ENCODE measurements at regions not wholly inside any gene's neighbourhood (a gene's known extent, or its start where the extent isn't known, plus 50 kb on each side); places are given as distances from the start of the nearest gene placed in this dataset.

- H3K4me3 ChIP-seq (ENCODE audit: low read depth, low read length), result no peak overlapping the region
- BruUV-seq (replicated peaks), result no TSS peak
- no peaks in the 10 kb centered on the region for H3K27me3 Mint-ChIP-seq (ENCODE audit: insufficient read depth, unreplicated experiment)
- no peak overlapping the region for H3K27ac Mint-ChIP-seq (ENCODE audit: unreplicated experiment)
- intact Hi-C loops (cut with micrococcal nuclease; ENCODE audit: unreplicated experiment), result no loop called here
- CTCF ChIA-PET, result no interaction called here
- no peak overlapping the region for H3K4me3 Mint-ChIP-seq (ENCODE audit: unreplicated experiment)
- no peak for DNase-seq
- H3K36me3 ChIP-seq (ENCODE audit: control insufficient read depth, insufficient read depth, low read length), result no peaks in the 10 kb centered on the region
- no peaks in the 10 kb centered on the region for H3K9me3 ChIP-seq
- H3K9me3 Mint-ChIP-seq (ENCODE audit: unreplicated experiment), result no peaks in the 10 kb centered on the region
- no peaks in the 10 kb centered on the region for H3K36me3 Mint-ChIP-seq (ENCODE audit: insufficient read depth, unreplicated experiment)
- no peaks in the 10 kb centered on the region for H3K4me1 Mint-ChIP-seq (ENCODE audit: low read depth, unreplicated experiment)
- TF ChIP-seq CTCF (IDR thresholded peaks at IDR 0.05; ENCODE audit: insufficient read depth in 1 of 2, low read depth in 1 of 2, low read length in 1 of 2, severe bottlenecking in 1 of 2, unreplicated experiment in 1 of 2), result no peak
- POLR2A ChIA-PET, result no interaction called here
- H3K4me1 ChIP-seq, result no peaks in the 10 kb centered on the region
- H3K27me3 ChIP-seq (replicated peaks; ENCODE audit: control insufficient read depth, insufficient read depth, low read length), result no peaks in the 10 kb centered on the region
Measured at GRCh38 chr22:42330170-42330569, 59.7 kb upstream of the TCF20 start.

- Mint-ChIP-seq H3K27ac (ENCODE audit: unreplicated experiment) (peak overlapping the region; percentile 3), H3K4me1 (ENCODE audit: low read depth, unreplicated experiment) (no peaks in the 10 kb centered on the region), H3K9me3 (ENCODE audit: unreplicated experiment) (no peaks in the 10 kb centered on the region), H3K4me3 (ENCODE audit: unreplicated experiment) (no peak overlapping the region), H3K36me3 (ENCODE audit: insufficient read depth, unreplicated experiment) (peaks cover 2% of the 10 kb centered on the region), H3K27me3 (ENCODE audit: insufficient read depth, unreplicated experiment) (no peaks in the 10 kb centered on the region)
- Histone ChIP-seq H3K36me3 (ENCODE audit: control insufficient read depth, insufficient read depth, low read length) (no peaks in the 10 kb centered on the region), H3K27me3 (replicated peaks; ENCODE audit: control insufficient read depth, insufficient read depth, low read length) (no peaks in the 10 kb centered on the region), H3K9me3 (no peaks in the 10 kb centered on the region), H3K4me1 (no peaks in the 10 kb centered on the region), H3K4me3 (ENCODE audit: low read depth, low read length) (no peak overlapping the region)
- no TSS peak for BruUV-seq (replicated peaks)
- POLR2A ChIA-PET, result no interaction called here
- intact Hi-C loops (cut with micrococcal nuclease; ENCODE audit: unreplicated experiment), result no loop called here
- TF ChIP-seq CTCF (IDR thresholded peaks at IDR 0.05; ENCODE audit: insufficient read depth in 1 of 2, low read depth in 1 of 2, low read length in 1 of 2, severe bottlenecking in 1 of 2, unreplicated experiment in 1 of 2), result no peak
- no peak for DNase-seq
- CTCF ChIA-PET, result no interaction called here
Measured at GRCh38 chr22:42329504-42329903, 59.1 kb upstream of the TCF20 start.

- Mint-ChIP-seq H3K36me3 (ENCODE audit: insufficient read depth, unreplicated experiment) (peaks cover 4% of the 10 kb centered on the region), H3K27me3 (ENCODE audit: insufficient read depth, unreplicated experiment) (no peaks in the 10 kb centered on the region), H3K27ac (ENCODE audit: unreplicated experiment) (peak overlapping the region; percentile 3), H3K9me3 (ENCODE audit: unreplicated experiment) (no peaks in the 10 kb centered on the region), H3K4me1 (ENCODE audit: low read depth, unreplicated experiment) (no peaks in the 10 kb centered on the region), H3K4me3 (ENCODE audit: unreplicated experiment) (no peak overlapping the region)
- no TSS peak for BruUV-seq (replicated peaks)
- no peak for DNase-seq
- CTCF ChIA-PET, result no interaction called here
- Histone ChIP-seq H3K27me3 (replicated peaks; ENCODE audit: control insufficient read depth, insufficient read depth, low read length) (no peaks in the 10 kb centered on the region), H3K36me3 (ENCODE audit: control insufficient read depth, insufficient read depth, low read length) (no peaks in the 10 kb centered on the region), H3K4me3 (ENCODE audit: low read depth, low read length) (no peak overlapping the region), H3K4me1 (no peaks in the 10 kb centered on the region), H3K9me3 (no peaks in the 10 kb centered on the region)
- intact Hi-C loops (cut with micrococcal nuclease; ENCODE audit: unreplicated experiment), result no loop called here
- TF ChIP-seq CTCF (IDR thresholded peaks at IDR 0.05; ENCODE audit: insufficient read depth in 1 of 2, low read depth in 1 of 2, low read length in 1 of 2, severe bottlenecking in 1 of 2, unreplicated experiment in 1 of 2), result no peak
- POLR2A ChIA-PET, result no interaction called here
Measured at GRCh38 chr22:42328784-42329145, 58.3 kb upstream of the TCF20 start.
